IPS DF 6.9 (cell line): ENCODE measurements at regions not wholly inside any gene's neighbourhood (a gene's known extent, or its start where the extent isn't known, plus 50 kb on each side); places are given as distances from the start of the nearest gene placed in this dataset.

Source experiments
- DNase-seq: peaks from one replicate; pipeline ENCODE4 v3.0.0-alpha.2; 2013; ENCODE audit warnings: low read depth, low spot score
- H3K27ac ChIP-seq: one replicate; pipeline ENCODE4 v1.5.1; 2013; ENCODE audit warnings: low read length, control low read depth
- H3K27me3 ChIP-seq: 2 replicates; pipeline ENCODE4 v1.6.1; 2013; ENCODE audit warnings: mild to moderate bottlenecking, low read length; ENCODE audit not compliant: control insufficient read depth, insufficient read depth
- H3K36me3 ChIP-seq: 2 replicates; pipeline ENCODE4 v1.6.1; 2013; ENCODE audit warnings: low read length; ENCODE audit not compliant: control insufficient read depth, insufficient read depth
- H3K4me1 ChIP-seq: 2 replicates; pipeline ENCODE4 v1.6.1; 2013; ENCODE audit warnings: low read length; ENCODE audit not compliant: control insufficient read depth, insufficient read depth
- H3K4me3 ChIP-seq: 2 replicates; pipeline ENCODE4 v1.5.1; 2013; ENCODE audit warnings: mild to moderate bottlenecking, low read length
- H3K9me3 ChIP-seq: 2 replicates; pipeline ENCODE4 v1.6.1; 2013; ENCODE audit warnings: low read length, inconsistent platforms; ENCODE audit not compliant: control insufficient read depth, insufficient read depth
- WGBS: extraction: QIAGEN DNeasy Blood & Tissue Kit; methylation state at CpG from one replicate; pipeline ENCODE4 v1.1.7; 2013; ENCODE audit warnings: mixed read lengths, missing lambda C conversion rate; ENCODE audit not compliant: insufficient read length, insufficient coverage; 5-methylcytosine and 5-hydroxymethylcytosine counted together

DNA sequence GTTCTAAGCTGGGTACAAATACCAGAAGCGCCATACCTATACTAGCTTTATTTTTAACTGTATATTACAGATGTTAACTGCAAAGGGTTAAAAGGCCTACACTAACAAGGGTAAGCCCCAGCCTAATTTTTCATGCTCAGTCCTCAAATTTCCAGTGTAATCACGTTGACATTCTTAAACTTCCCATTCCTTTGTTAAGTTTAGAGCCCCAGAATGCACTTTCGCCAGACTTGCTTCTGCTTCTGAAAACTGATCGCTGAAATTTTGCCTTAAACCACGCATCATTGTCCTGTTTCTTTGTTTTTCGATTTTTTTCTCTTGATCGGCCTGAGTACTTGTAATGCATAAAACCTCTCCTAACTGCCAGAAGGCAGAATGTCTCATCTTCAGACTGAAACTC lies 2141.9 kb upstream of the AGA start:
- Histone ChIP-seq H3K9me3 (no peaks in the 10 kb centered on the region), H3K27me3 (no peaks in the 10 kb centered on the region), H3K27ac (no peak overlapping the region), H3K36me3 (no peaks in the 10 kb centered on the region), H3K4me3 (no peak overlapping the region), H3K4me1 (no peaks in the 10 kb centered on the region)
- WGBS, result no CpG with 5 or more reads among the region's 7 CpGs
- DNase-seq, result no peak

DNA sequence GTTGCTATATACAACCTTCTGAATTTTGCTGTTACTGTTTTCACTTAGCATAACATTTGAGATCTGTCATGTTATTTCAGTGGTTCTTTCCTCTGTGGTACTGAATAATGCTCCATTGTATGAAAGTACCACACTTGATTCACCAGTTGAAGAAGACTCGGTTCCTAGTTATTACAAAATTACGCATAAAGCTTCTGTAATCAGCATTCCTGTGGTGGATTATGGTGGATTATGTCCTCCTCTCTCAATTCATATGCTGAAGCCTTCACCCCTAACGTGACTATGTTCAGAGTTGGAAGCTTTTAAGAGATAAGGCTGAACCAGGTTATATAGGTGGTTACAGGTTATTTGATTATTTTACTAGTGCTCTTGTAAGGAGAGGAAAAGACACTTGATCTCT lies 2143.5 kb upstream of the AGA start:
- Histone ChIP-seq H3K27me3 (no peaks in the 10 kb centered on the region), H3K4me3 (no peak overlapping the region), H3K36me3 (no peaks in the 10 kb centered on the region), H3K9me3 (no peaks in the 10 kb centered on the region), H3K27ac (no peak overlapping the region), H3K4me1 (no peaks in the 10 kb centered on the region)
- WGBS, result no CpG with 5 or more reads among the region's 3 CpGs
- no peak for DNase-seq

DNA sequence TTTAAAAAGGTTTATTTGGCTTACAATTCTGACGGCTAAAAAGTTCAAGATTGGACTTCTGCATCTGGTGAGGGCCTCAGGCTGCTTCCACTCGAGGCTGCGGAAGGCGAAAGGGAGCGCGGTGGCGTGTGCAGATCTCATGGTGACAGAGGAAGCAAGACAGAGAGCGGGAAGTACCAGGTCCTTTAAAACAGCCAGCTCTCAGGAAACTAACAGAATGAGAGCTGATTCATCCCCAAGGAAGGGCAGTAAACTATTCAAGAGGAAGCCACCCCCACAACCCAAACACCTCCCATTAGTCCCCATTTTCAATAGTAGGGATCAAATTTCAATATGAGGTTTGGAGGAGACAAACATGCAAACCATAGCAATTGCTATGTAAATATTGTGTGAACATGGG lies 2144.2 kb upstream of the AGA start:
- no peak overlapping the region for H3K27ac ChIP-seq
- no CpG with 5 or more reads among the region's 8 CpGs for WGBS

DNA sequence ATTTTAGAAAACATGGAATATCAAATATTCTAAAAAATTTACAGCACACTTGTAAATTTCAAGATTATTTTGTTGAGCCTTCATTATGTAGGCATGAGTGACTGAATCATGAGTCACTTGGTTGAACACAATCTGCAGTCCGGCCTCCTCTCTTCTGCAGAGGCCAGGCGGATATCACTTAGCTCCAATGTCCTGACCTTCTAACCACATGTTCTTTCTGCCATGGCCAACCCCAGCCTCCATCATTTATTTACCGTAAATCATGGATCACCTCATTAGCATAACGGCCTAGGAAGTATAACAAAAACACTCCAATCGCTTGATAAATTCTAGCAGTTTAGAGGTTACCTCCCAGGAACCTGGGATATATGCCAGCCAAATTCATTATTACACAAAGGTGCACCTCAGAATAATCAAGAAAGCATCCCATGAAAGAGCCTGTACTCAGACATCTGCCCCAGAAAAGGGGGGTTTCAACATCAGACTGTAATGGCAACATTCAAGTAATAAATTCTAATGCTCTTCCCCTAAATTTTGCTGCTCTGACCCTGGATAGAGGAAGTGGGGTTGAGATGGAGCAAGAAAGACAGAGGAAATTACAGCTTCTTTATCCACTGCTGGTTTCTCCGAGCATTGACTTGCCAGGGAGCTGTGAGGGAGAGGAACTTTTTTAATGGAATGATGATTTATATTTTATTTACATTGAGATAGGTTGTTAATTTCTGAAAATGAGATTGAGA lies 2153.6 kb upstream of the AGA start:
- Histone ChIP-seq H3K27ac (no peak overlapping the region), H3K4me3 (no peak overlapping the region), H3K9me3 (no peaks in the 10 kb centered on the region), H3K27me3 (no peaks in the 10 kb centered on the region), H3K4me1 (no peaks in the 10 kb centered on the region), H3K36me3 (no peaks in the 10 kb centered on the region)
- no CpG with 5 or more reads among the region's 6 CpGs for WGBS
- no peak for DNase-seq

More for the DNA sequence above, 2144.2 kb upstream of the AGA start:
- Histone ChIP-seq H3K36me3 (no peaks in the 10 kb centered on the region), H3K27me3 (no peaks in the 10 kb centered on the region), H3K4me1 (no peaks in the 10 kb centered on the region), H3K9me3 (no peaks in the 10 kb centered on the region), H3K4me3 (no peak overlapping the region)
- peak; percentile 2 for DNase-seq

DNA sequence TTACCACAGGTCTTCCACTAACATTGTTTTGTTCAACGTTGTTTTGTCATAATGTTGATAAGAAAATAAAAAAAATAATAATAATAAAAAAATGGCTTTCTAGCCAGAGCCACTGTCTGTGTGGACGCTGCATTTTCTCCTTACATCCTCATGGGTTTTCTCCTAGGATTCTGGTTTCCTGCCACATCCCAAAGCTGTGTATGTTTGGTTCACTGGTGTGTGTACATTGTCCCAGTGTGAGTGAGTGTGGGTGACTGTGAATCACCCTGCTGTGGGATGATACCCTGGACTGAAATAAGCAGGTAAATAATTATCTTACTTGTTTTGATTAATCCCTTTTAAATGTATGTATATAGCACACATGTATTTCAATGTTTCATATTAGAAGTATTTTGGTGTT lies 2154.4 kb upstream of the AGA start:
- no peak overlapping the region for H3K4me3 ChIP-seq
- no peaks in the 10 kb centered on the region for H3K36me3 ChIP-seq
- H3K4me1 ChIP-seq, result no peaks in the 10 kb centered on the region
- no peak for DNase-seq
- H3K27me3 ChIP-seq, result no peaks in the 10 kb centered on the region
- H3K9me3 ChIP-seq, result no peaks in the 10 kb centered on the region
- no peak overlapping the region for H3K27ac ChIP-seq
- no CpG with 5 or more reads among the region's 2 CpGs for WGBS

DNA sequence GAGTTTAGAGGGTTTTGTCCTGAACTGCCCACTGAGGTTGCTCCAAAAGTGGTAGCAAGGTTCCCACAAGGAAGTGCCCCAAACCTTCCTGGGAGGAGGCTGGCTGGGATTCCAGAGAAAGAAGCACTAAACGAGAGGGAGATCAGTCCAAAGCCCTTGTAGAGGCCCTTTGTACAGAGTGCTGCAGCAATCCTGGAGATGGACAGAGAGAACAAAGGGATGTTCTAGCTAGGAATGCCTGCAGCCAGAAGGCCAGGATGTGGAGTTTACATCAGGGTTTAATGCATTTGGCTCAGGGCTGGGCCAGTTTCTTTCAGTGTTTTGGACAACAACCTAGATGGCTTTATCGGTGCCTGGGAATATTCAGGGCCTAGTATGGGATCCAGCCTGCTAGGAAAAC lies 2155.1 kb upstream of the AGA start:
- Histone ChIP-seq H3K27ac (no peak overlapping the region), H3K36me3 (no peaks in the 10 kb centered on the region), H3K27me3 (no peaks in the 10 kb centered on the region), H3K9me3 (no peaks in the 10 kb centered on the region), H3K4me1 (no peaks in the 10 kb centered on the region), H3K4me3 (no peak overlapping the region)
- WGBS, result no CpG with 5 or more reads among the region's 2 CpGs
- DNase-seq, result no peak

DNA sequence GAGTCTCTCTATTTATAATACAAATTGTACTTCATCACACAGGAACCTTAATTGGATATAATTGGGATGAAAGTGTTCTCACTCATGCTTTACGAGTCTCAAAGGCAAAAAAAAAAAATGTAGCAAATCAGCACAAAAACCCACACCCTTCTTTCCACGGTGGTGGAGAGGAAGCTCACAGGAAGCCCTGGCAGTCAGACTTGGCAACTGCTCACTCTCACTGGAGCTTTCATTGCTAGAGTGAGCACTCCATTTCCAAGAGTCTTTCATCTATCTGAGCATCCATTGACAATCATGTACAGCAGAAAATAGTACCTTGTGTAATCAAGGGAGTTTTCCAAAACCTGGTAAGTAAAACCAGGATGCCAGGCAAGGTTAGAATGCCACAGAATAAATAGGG lies 2159.4 kb upstream of the AGA start:
- no peak overlapping the region for H3K4me3 ChIP-seq
- H3K27me3 ChIP-seq, result no peaks in the 10 kb centered on the region
- no peak overlapping the region for H3K27ac ChIP-seq
- DNase-seq, result no peak
- no peaks in the 10 kb centered on the region for H3K36me3 ChIP-seq
- no peaks in the 10 kb centered on the region for H3K9me3 ChIP-seq
- WGBS, result no CpG with 5 or more reads among the region's 2 CpGs
- H3K4me1 ChIP-seq, result no peaks in the 10 kb centered on the region

DNA sequence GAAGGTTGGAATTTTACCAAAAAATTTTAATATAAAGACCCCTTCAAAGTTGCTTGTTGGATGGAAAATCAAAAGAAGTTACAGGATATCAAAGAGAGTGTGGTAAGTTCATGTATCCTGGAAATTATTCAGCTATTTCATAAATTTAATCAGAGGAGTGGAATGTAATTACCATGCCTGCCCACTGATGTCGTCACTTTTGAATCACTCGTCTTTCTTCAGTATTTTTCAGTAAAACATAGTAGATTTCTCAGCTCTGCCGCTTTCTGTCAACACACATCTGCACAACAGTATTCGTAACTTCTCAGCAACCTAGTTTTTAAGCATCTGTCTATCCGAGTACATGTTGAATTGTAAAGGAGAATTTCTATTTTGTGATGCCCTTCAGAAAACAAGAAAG lies 2163.0 kb upstream of the AGA start:
- no peaks in the 10 kb centered on the region for H3K36me3 ChIP-seq
- no peak overlapping the region for H3K4me3 ChIP-seq
- no peaks in the 10 kb centered on the region for H3K4me1 ChIP-seq
- H3K27me3 ChIP-seq, result no peaks in the 10 kb centered on the region
- no CpG with 5 or more reads among the region's 5 CpGs for WGBS
- DNase-seq, result no peak
- no peak overlapping the region for H3K27ac ChIP-seq
- no peaks in the 10 kb centered on the region for H3K9me3 ChIP-seq

DNA sequence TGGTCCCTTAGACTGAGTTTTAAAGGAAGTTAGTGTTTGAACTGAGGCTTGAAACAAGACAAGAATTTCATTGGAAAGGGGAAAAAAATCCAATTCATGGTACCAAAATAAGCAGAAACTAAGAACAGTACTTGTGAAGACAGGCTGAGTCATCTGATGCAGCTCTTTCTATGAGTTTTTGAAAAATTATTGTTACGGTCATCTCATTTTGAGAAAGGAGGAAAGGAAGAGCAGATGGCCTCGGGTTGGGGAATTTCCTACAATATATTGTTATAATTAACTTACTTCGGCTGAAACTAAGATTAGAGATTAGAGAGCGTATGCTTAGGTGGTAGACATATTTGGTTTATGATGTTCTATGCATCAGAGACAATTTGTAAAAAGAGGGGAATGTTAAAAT lies 2164.8 kb upstream of the AGA start:
- no CpG with 5 or more reads among the region's 4 CpGs for WGBS
- Histone ChIP-seq H3K27me3 (no peaks in the 10 kb centered on the region), H3K4me1 (no peaks in the 10 kb centered on the region), H3K9me3 (no peaks in the 10 kb centered on the region), H3K4me3 (no peak overlapping the region), H3K36me3 (no peaks in the 10 kb centered on the region), H3K27ac (no peak overlapping the region)
- DNase-seq, result no peak

DNA sequence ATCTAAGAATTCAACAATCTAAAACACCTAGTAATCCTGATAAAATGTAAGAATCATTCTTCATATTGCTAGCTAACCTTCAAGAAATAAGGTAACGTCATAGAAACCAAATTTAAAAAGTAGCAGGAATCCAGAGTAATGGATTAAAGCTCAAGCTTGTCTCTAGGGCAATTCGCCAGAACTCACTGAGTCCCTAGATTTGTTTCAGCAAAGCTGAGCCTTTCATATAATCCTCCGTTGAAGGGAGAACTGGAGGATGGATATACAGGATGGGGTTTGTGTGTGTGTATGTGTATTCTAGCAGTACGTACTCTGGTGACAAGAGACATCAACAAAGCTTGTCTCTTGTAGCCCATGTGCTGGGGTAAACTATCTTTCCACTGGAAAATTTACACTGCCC lies 2173.5 kb upstream of the AGA start:
- Histone ChIP-seq H3K36me3 (no peaks in the 10 kb centered on the region), H3K27me3 (no peaks in the 10 kb centered on the region), H3K9me3 (no peaks in the 10 kb centered on the region), H3K4me1 (no peaks in the 10 kb centered on the region), H3K4me3 (no peak overlapping the region), H3K27ac (no peak overlapping the region)
- no CpG with 5 or more reads among the region's 4 CpGs for WGBS
- no peak for DNase-seq

DNA sequence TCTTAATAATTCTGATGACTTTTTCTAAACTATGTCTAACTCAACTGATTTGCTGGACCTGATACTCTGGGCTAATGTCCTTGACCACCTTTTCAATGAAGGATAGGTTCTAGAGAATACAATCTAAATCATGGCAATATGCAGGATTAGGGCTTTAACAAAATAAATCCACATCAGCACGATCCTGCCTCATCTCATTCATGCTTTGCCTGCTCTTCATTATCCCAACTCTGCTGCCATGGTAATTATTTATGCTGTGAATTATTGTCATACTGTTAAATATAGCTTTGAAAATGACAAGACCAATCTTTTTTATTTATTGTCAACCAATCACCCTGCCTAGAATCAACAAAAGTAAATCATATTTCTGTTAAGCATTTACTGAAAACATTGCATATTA lies 2176.7 kb upstream of the AGA start:
- no CpG with 5 or more reads among the region's 1 CpG for WGBS
- DNase-seq, result no peak

More for the DNA sequence above, 2176.7 kb upstream of the AGA start:
- Histone ChIP-seq H3K36me3 (no peaks in the 10 kb centered on the region), H3K4me3 (no peak overlapping the region), H3K9me3 (no peaks in the 10 kb centered on the region), H3K27ac (no peak overlapping the region), H3K27me3 (no peaks in the 10 kb centered on the region), H3K4me1 (no peaks in the 10 kb centered on the region)
